MM.1S (cell line): ENCODE measurements at regions not wholly inside any gene's neighbourhood (a gene's known extent, or its start where the extent isn't known, plus 50 kb on each side); places are given as distances from the start of the nearest gene placed in this dataset.

Experiments used
- DNase-seq: peaks from one replicate; pipeline ENCODE4 v3.0.0-alpha.2; 2015
- H2AFZ ChIP-seq: fragments of 300-600 bp; sonication (generic); 2 replicates; pipeline ENCODE4 v1.6.0; 2016; ENCODE audit warnings: antibody characterized with exemption, low read length
- H3F3A ChIP-seq: fragments of 300-600 bp; sonication (generic); 2 replicates; pipeline ENCODE4 v1.6.1; 2016; ENCODE audit warnings: mild to moderate bottlenecking, antibody characterized with exemption, low read length, moderate library complexity, mixed read lengths; ENCODE audit not compliant: insufficient read depth
- H3K27ac ChIP-seq: fragments of 300-600 bp; sonication (generic); 2 replicates; pipeline ENCODE4 v1.5.1; 2016; ENCODE audit warnings: mild to moderate bottlenecking, low read length
- H3K27me3 ChIP-seq: fragments of 300-600 bp; sonication (generic); replicated peaks from 2 replicates; pipeline ENCODE4 v1.6.0; 2016; ENCODE audit warnings: low read length; ENCODE audit not compliant: insufficient read depth
- H3K36me3 ChIP-seq: fragments of 300-600 bp; sonication (generic); replicated peaks from 2 replicates; pipeline ENCODE4 v1.6.1; 2016; ENCODE audit warnings: mild to moderate bottlenecking, low read length, mixed read lengths; ENCODE audit not compliant: insufficient read depth
- H3K4me1 ChIP-seq: fragments of 300-600 bp; sonication (generic); 2 replicates; pipeline ENCODE4 v1.6.1; 2016; ENCODE audit warnings: low read length, mixed read lengths
- H3K4me2 ChIP-seq: fragments of 300-600 bp; sonication (generic); 2 replicates; pipeline ENCODE4 v1.6.0; 2016; ENCODE audit warnings: low read depth, low read length
- H3K4me3 ChIP-seq: fragments of 300-600 bp; sonication (generic); 2 replicates; pipeline ENCODE4 v1.5.1; 2016; ENCODE audit warnings: low read length, mixed read lengths
- H3K79me2 ChIP-seq: fragments of 300-600 bp; sonication (generic); 2 replicates; pipeline ENCODE4 v1.6.1; 2016; ENCODE audit warnings: mixed run types, low read length, mixed read lengths
- H3K9ac ChIP-seq: fragments of 300-600 bp; sonication (generic); 2 replicates; pipeline ENCODE4 v1.6.1; 2016; ENCODE audit warnings: low read length, mixed read lengths
- H3K9me2 ChIP-seq: fragments of 300-600 bp; sonication (generic); replicated peaks from 2 replicates; pipeline ENCODE4 v1.6.1; 2016; ENCODE audit warnings: mild to moderate bottlenecking, low read length, mixed read lengths; ENCODE audit not compliant: insufficient read depth
- H3K9me3 ChIP-seq: fragments of 300-600 bp; sonication (generic); replicated peaks from 2 replicates; pipeline ENCODE4 v1.6.1; 2016; ENCODE audit warnings: mild to moderate bottlenecking, low read length, mixed read lengths; ENCODE audit not compliant: insufficient read depth
- H4K20me1 ChIP-seq: fragments of 300-600 bp; sonication (generic); 2 replicates; pipeline ENCODE4 v1.6.1; 2016; ENCODE audit warnings: mild to moderate bottlenecking, low read length, moderate library complexity, mixed read lengths; ENCODE audit not compliant: insufficient read depth
- CTCF ChIP-seq: fragments of 300-600 bp; sonication (generic); IDR thresholded peaks from 2 replicates; pipeline ENCODE4 v1.5.1; 2016; ENCODE audit warnings: antibody characterized with exemption, low read length, mixed read lengths
- EZH2 ChIP-seq: fragments of 300-600 bp; sonication (generic); optimal IDR thresholded peaks from 2 replicates; pipeline ENCODE3; 2017; ENCODE audit warnings: low read depth, mild to moderate bottlenecking, antibody characterized with exemption, low read length, mixed read lengths
- EZH2phosphoT487 ChIP-seq: fragments of 300-600 bp; sonication (generic); IDR thresholded peaks from 2 replicates; pipeline ENCODE4 v1.6.1; 2018; ENCODE audit warnings: antibody characterized with exemption, low read length

- H3K4me3 ChIP-seq = no peak overlapping the region
- no peaks in the 10 kb centered on the region for H4K20me1 ChIP-seq
- no peak for DNase-seq
- no peak overlapping the region for H3K9ac ChIP-seq
- H2AFZ ChIP-seq = no peak overlapping the region
- no peaks in the 10 kb centered on the region for H3K4me1 ChIP-seq
- H3K27me3 ChIP-seq = no peaks in the 10 kb centered on the region
- H3K4me2 ChIP-seq = no peak overlapping the region
- no peaks in the 10 kb centered on the region for H3K36me3 ChIP-seq
- no peaks in the 10 kb centered on the region for H3K9me3 ChIP-seq
- no peak overlapping the region for H3K27ac ChIP-seq
- H3K79me2 ChIP-seq = no peaks in the 10 kb centered on the region
- no peaks in the 10 kb centered on the region for H3F3A ChIP-seq
- H3K9me2 ChIP-seq = no peaks in the 10 kb centered on the region
- no peak for TF ChIP-seq CTCF
- TF ChIP-seq EZH2 = no peak
- TF ChIP-seq EZH2phosphoT487 = no peak
These were observed 172.8 kb upstream of the CXCL12 start for GRCh38 chr10:44557596-44558191.

GRCh38 chr10:44558521-44558920 is 173.6 kb upstream of the CXCL12 start:
- Histone ChIP-seq H4K20me1 (no peaks in the 10 kb centered on the region), H3K27ac (no peak overlapping the region), H3K4me1 (no peaks in the 10 kb centered on the region), H3K36me3 (no peaks in the 10 kb centered on the region), H3K79me2 (no peaks in the 10 kb centered on the region), H3K4me2 (no peak overlapping the region), H3K9ac (no peak overlapping the region), H3K4me3 (no peak overlapping the region), H3F3A (no peaks in the 10 kb centered on the region), H3K27me3 (no peaks in the 10 kb centered on the region), H2AFZ (no peak overlapping the region), H3K9me3 (no peaks in the 10 kb centered on the region), H3K9me2 (no peaks in the 10 kb centered on the region)
- no peak for TF ChIP-seq EZH2phosphoT487
- TF ChIP-seq CTCF = no peak
- no peak for TF ChIP-seq EZH2
- no peak for DNase-seq

- Histone ChIP-seq H3K27ac (no peak overlapping the region), H3K36me3 (no peaks in the 10 kb centered on the region), H2AFZ (no peak overlapping the region), H4K20me1 (no peaks in the 10 kb centered on the region), H3K4me2 (no peak overlapping the region), H3K4me1 (no peaks in the 10 kb centered on the region), H3K79me2 (no peaks in the 10 kb centered on the region), H3F3A (no peaks in the 10 kb centered on the region), H3K27me3 (no peaks in the 10 kb centered on the region), H3K9ac (no peak overlapping the region), H3K4me3 (no peak overlapping the region), H3K9me3 (no peaks in the 10 kb centered on the region), H3K9me2 (no peaks in the 10 kb centered on the region)
- TF ChIP-seq CTCF = no peak
- no peak for TF ChIP-seq EZH2
- no peak for TF ChIP-seq EZH2phosphoT487
- no peak for DNase-seq
These were observed 179.5 kb upstream of the CXCL12 start for GRCh38 chr10:44564361-44564760.
